Sigmoid colon (tissue), 3 donors: ENCODE measurements at regions not wholly inside any gene's neighbourhood (a gene's known extent, or its start where the extent isn't known, plus 50 kb on each side); places are given as distances from the start of the nearest gene placed in this dataset.

Source experiments
- CTCF ChIP-seq, 4 experiments: fragments of 450-650 bp in 3 of 4; fragments of 200-600 bp in 1 of 4; IDR thresholded peaks; one replicate each; pipeline ENCODE4 v1.5.1; 2016 to 2019; ENCODE audit warnings: antibody characterized with exemption in 4 of 4, mild to moderate bottlenecking in 3 of 4, moderate library complexity in 2 of 4
- POLR2A ChIP-seq, 2 donors: fragments of 450-650 bp; IDR thresholded peaks; one replicate each; pipeline ENCODE4 v1.6.1; 2016; ENCODE audit warnings: antibody characterized with exemption in 2 of 2, mild to moderate bottlenecking in 2 of 2, moderate library complexity in 2 of 2

- TF ChIP-seq POLR2A (IDR thresholded peaks at IDR 0.05): no peak
- TF ChIP-seq CTCF (IDR thresholded peaks at IDR 0.05): no peak
Measured at GRCh38 chr5:163312598-163312997, 124.8 kb upstream of the CCNG1 start.
